ENCODE measurements at regions not wholly inside any gene's neighbourhood (a gene's known extent, or its start where the extent isn't known, plus 50 kb on each side); places are given as distances from the start of the nearest gene placed in this dataset.

DNA sequence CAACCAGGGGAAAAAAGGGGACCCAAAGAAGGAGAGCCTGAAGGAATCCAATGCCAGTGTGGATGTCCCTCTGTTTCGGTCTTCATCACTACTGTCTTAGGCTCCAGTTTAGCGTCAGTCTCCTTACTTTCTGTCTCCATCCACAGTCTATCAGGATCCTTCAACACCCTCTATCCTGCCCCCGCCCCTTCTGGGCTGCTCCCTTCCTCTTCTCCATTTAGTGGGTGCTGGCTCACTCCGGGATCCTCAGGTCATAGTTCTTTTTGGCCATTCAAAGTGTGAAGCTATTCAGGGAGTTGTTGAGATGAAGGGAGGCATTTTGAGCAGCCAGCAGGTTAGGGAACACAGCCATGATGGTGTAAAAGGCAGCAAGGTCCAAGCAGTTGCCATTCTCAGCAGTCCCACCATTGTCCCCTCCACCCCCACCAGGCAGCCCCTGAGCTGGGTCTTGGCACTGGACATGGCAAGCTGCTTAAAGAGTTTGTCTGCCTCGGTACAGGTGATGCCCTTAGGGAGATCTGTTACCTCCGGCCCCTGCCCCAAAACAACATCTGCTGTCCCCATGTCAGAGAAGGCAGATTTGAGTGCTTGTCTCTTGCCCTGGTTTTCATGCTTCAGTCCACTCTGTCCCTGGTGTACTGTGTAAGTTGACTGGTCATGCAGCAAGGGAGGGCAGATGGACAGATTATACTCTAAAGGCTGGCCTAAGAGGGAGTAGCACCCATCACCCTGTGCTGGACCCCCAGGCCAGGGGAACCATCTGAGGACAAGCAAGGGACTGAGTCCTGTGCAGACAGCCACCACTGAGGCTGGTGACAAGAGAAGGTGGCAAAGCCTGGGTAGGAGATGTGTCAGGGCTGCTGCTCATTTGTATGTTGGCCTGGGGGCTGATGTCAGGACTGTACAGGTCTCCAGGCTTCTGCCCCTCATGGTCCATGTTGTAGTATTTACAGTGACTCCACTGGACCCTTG is 842.0 kb downstream of the HACE1 start:
- H3K4me3 Mint-ChIP-seq: no peak overlapping the region
- no peaks in the 10 kb centered on the region for H3K36me3 Mint-ChIP-seq (ENCODE audit: low read depth)
- no peak overlapping the region for H3K27ac Mint-ChIP-seq
- H3K27me3 Mint-ChIP-seq (ENCODE audit: low read depth): no peaks in the 10 kb centered on the region
- H3K9me3 Mint-ChIP-seq: no peaks in the 10 kb centered on the region
- no peaks in the 10 kb centered on the region for H3K4me1 Mint-ChIP-seq (ENCODE audit: low read depth)

DNA sequence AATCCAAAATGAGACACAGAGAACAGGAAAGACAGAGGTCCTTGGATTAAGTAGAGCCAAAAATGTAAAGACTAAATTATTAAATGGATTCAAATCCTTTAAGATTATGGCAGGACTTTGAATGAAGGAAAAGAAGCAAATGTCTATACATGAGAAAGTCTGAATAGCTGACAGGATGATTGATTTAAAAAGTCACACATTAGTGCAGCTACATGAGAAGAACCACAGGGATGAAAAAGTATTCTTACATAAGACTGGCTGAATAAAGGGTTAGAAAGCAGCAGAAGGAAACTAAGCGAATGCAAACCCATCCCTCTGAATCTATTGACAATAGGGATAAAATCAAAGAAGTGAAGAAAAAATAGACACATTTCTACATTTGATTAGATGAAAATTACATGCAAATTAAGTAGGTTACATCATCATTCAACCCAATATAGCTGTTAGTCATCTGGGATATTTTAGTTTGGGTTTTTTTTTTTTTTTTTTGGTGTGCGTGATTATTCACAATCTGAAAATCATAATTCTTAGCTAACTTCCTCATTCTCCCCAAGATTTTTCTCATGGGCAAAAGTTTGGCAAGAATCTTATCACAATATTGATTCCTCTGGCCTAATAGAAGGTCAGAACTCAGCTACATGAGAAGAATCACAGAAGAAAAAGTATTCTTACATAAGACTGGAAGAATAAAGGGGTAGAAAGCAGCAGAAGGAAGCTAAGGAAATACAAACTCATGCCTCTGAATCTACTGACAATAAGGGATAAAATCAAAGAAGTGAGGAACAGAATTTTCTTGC is 845.4 kb downstream of the HACE1 start:
- Mint-ChIP-seq H3K4me3 (no peak overlapping the region), H3K27me3 (ENCODE audit: low read depth) (no peaks in the 10 kb centered on the region), H3K4me1 (ENCODE audit: low read depth) (no peaks in the 10 kb centered on the region), H3K9me3 (no peaks in the 10 kb centered on the region), H3K27ac (no peak overlapping the region), H3K36me3 (ENCODE audit: low read depth) (no peaks in the 10 kb centered on the region)

DNA sequence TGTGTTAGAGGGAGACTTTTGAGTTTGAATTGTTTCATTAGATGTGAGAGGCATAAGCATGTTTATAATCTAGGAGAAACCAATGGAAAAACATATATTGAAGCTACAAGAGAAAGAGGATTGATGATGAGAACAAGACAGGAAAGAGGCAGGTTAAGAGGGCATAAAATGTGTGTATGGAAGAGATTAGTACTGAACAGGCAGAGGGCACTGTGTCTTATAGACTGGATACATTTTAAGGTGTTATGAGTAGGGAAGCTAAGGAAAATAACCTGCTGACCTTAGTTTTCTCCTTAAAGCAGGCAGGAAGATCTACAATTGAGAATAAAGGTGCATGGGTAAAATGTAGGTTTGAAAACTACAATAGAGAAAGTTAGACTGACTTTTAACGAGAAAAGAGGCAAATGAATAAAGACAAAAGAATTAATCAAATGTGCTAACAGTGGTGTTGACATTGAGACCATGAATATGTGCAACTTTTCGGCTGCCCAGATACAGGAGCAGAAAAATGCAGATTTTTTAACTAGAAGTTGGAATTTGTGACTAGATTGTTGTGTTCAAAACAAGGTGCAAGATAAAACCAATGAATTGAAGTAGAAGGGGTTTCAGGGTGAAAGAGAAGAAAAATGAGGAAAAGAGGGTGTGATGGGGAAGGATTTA is 846.3 kb downstream of the HACE1 start:
- H3K9me3 Mint-ChIP-seq: no peaks in the 10 kb centered on the region
- no peaks in the 10 kb centered on the region for H3K36me3 Mint-ChIP-seq (ENCODE audit: low read depth)
- no peaks in the 10 kb centered on the region for H3K4me1 Mint-ChIP-seq (ENCODE audit: low read depth)
- H3K27me3 Mint-ChIP-seq (ENCODE audit: low read depth): no peaks in the 10 kb centered on the region
- H3K27ac Mint-ChIP-seq: no peak overlapping the region
- no peak overlapping the region for H3K4me3 Mint-ChIP-seq

DNA sequence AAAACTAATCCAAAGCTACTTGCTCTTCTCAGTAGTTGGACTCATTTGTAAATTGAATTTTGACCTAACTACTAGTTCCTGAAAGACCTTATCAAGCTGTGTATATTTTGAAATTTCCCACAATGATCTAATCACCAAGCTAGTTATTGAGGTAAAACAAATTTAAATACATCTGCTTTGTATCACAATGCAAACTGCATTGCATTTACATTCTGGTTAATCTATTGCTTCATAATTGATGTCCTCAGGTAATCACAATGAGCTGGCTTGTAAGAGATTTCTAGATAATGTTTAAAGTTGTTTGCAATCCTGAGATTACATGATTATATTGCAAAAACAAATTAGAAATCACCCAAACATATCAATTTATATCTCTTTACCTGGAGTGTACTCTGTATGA is 848.8 kb downstream of the HACE1 start:
- Mint-ChIP-seq H3K27ac (no peak overlapping the region), H3K4me1 (ENCODE audit: low read depth) (no peaks in the 10 kb centered on the region), H3K4me3 (no peak overlapping the region), H3K27me3 (ENCODE audit: low read depth) (no peaks in the 10 kb centered on the region), H3K9me3 (no peaks in the 10 kb centered on the region), H3K36me3 (ENCODE audit: low read depth) (no peaks in the 10 kb centered on the region)

DNA sequence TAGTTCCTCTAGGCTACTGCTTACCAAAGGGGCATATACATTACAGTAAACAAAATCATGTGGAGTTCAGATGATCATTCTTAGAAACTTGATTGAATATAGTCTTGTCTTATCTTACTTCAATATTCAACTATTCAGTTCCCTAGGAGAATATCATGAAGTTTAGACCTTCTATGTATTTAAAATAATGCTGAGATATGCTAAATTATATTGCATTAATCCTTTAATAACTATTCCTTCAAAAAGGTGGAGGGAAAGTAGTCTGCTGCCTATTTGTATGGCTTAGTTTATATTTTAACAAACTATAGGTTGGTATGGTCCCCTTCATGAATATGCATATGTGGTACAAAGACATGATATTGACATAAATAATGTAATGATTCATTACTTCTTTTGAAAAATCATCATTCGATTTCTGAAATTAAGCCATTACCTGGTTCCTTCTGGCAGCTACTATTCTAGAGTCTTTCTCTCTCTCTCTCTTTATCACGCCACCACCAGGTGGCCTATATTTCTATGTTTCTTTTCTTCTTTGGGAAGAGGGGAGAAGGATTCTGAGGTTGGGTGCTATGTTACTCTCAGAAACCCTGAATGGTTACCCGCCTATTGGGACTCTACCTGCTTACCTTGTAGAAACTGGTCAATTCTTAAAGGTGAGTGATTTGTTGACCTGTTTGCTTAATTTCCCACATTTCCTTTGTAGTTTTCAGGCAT is 855.8 kb downstream of the HACE1 start:
- no peaks in the 10 kb centered on the region for H3K36me3 Mint-ChIP-seq (ENCODE audit: low read depth)
- no peak overlapping the region for H3K27ac Mint-ChIP-seq
- H3K27me3 Mint-ChIP-seq (ENCODE audit: low read depth): no peaks in the 10 kb centered on the region
- no peaks in the 10 kb centered on the region for H3K9me3 Mint-ChIP-seq
- no peak overlapping the region for H3K4me3 Mint-ChIP-seq
- no peaks in the 10 kb centered on the region for H3K4me1 Mint-ChIP-seq (ENCODE audit: low read depth)

DNA sequence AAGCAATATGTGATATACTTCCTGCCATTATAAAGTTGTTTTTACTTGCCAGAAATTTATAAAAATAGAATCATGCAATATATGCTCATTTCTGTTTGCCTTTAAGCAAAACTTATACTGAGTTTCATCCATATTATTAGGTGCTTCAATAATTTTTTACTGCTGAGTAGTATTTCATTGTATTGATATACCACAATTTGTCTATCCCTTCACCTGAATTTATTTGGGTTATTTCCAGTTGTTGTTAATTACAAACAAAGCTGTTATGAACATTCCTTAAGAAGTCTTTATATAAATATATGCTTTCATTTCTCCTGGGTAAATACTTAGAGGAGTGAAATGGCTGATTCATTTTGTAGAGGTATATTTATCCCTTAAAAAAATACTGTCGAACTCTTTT is 864.1 kb downstream of the HACE1 start:
- no peak overlapping the region for H3K4me3 Mint-ChIP-seq
- no peak overlapping the region for H3K27ac Mint-ChIP-seq
- no peaks in the 10 kb centered on the region for H3K9me3 Mint-ChIP-seq
- no peaks in the 10 kb centered on the region for H3K4me1 Mint-ChIP-seq (ENCODE audit: low read depth)
- no peaks in the 10 kb centered on the region for H3K36me3 Mint-ChIP-seq (ENCODE audit: low read depth)
- no peaks in the 10 kb centered on the region for H3K27me3 Mint-ChIP-seq (ENCODE audit: low read depth)

DNA sequence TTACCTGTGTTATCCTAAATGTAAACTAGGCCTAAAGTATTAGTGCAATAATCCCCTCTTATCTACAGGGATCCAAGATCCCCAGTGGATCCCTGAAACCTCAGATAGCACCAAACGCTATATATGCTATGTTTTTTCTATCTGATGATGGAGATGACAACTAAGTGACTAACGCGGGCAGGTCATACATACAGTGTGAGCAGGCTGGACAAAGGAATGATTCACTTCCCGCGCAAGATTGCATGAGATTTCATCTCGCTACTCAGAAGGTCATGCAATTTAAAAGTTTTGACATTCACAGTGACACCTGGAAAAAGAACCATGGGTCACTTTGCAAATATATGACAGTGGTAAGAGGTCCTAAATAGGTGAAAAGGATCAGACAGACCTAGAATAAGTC is 875.9 kb downstream of the HACE1 start:
- Mint-ChIP-seq H3K27ac (no peak overlapping the region), H3K27me3 (ENCODE audit: low read depth) (no peaks in the 10 kb centered on the region), H3K4me3 (no peak overlapping the region), H3K4me1 (ENCODE audit: low read depth) (no peaks in the 10 kb centered on the region), H3K36me3 (ENCODE audit: low read depth) (no peaks in the 10 kb centered on the region), H3K9me3 (no peaks in the 10 kb centered on the region)

DNA sequence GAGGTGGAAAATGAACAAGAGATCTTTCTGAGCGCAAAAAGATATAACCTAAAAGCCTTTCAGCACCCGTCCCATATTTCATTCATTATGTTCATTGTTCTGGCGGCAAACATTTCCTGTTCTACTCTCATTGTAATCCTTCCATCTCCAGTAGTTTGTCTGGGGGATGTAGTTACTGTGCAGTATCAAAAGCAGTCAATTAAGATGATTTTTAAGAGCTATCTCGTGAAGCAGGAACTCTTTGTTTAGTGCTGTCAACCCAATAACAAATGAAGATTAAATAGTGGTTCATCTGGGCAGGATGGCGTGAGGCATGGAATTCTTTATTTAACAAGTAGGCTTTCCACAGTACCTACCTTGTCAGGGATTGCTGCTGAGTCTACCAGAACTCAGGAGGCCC is 876.7 kb downstream of the HACE1 start:
- Mint-ChIP-seq H3K27ac (no peak overlapping the region), H3K36me3 (ENCODE audit: low read depth) (no peaks in the 10 kb centered on the region), H3K4me3 (no peak overlapping the region), H3K9me3 (no peaks in the 10 kb centered on the region), H3K4me1 (ENCODE audit: low read depth) (no peaks in the 10 kb centered on the region), H3K27me3 (ENCODE audit: low read depth) (no peaks in the 10 kb centered on the region)

DNA sequence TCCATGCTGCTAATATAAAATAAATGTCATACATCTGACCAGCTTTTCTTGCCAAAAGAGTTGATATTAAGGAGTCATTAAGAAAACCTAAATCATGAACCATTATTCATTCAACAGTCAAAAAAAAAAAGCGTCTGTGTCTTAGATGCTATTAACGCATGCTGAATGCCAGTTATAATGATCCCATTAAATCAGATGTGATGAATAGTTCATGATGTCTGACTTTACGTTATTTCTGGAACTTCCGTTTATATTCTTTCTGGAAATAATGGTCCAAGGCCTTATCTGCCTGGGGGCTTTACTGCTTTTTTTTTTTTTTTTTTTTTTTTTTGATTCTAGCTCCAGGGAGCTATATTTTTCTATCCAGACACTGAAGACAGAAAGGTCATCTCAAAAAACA is 877.1 kb downstream of the HACE1 start:
- H3K4me1 Mint-ChIP-seq (ENCODE audit: low read depth): no peaks in the 10 kb centered on the region
- H3K27ac Mint-ChIP-seq: no peak overlapping the region
- no peak overlapping the region for H3K4me3 Mint-ChIP-seq
- no peaks in the 10 kb centered on the region for H3K27me3 Mint-ChIP-seq (ENCODE audit: low read depth)
- H3K9me3 Mint-ChIP-seq: no peaks in the 10 kb centered on the region
- H3K36me3 Mint-ChIP-seq (ENCODE audit: low read depth): no peaks in the 10 kb centered on the region

DNA sequence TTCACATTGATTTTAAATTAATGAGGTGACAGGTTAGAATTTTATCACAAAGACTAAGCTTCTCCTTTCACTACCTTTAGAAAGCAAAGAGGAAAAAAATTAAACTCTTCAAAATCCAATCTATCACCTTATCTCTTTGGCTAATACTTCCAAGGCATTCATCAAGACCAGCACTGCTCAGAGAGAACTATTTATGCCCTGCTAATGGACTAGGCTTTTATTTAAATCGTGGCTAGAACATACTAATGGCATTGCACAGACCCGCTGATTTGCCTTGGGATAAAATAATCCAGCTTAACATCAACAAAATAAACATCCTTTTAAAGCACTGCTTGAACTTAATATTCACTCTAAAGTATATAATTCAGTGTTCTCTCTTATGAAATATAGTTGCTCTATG is 880.4 kb downstream of the HACE1 start:
- Mint-ChIP-seq H3K4me3 (no peak overlapping the region), H3K27me3 (ENCODE audit: low read depth) (no peaks in the 10 kb centered on the region), H3K36me3 (ENCODE audit: low read depth) (no peaks in the 10 kb centered on the region), H3K9me3 (no peaks in the 10 kb centered on the region), H3K4me1 (ENCODE audit: low read depth) (no peaks in the 10 kb centered on the region), H3K27ac (no peak overlapping the region)

DNA sequence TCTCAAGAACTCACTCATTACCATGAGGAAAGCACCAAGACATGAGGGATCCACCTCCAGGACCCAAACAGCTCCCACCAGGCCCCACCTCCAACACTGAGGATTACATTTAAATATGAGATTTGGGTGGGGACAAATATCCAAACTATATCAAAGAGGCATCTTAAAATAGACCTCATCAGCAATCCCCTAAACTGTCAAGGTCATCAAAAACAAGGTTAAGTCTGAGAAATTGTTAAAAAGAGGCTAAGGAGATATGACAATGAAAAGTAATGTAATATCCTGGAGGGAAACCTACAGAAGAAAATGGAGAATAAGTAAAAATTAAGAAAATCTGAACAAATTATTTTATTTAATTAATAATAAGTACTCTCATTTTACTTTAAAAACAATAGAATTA is 922.3 kb downstream of the HACE1 start:
- H3K27me3 Mint-ChIP-seq (ENCODE audit: low read depth): no peaks in the 10 kb centered on the region
- H3K4me1 Mint-ChIP-seq (ENCODE audit: low read depth): no peaks in the 10 kb centered on the region
- H3K36me3 Mint-ChIP-seq (ENCODE audit: low read depth): no peaks in the 10 kb centered on the region
- no peak overlapping the region for H3K4me3 Mint-ChIP-seq
- H3K27ac Mint-ChIP-seq: no peak overlapping the region
- H3K9me3 Mint-ChIP-seq: no peaks in the 10 kb centered on the region

DNA sequence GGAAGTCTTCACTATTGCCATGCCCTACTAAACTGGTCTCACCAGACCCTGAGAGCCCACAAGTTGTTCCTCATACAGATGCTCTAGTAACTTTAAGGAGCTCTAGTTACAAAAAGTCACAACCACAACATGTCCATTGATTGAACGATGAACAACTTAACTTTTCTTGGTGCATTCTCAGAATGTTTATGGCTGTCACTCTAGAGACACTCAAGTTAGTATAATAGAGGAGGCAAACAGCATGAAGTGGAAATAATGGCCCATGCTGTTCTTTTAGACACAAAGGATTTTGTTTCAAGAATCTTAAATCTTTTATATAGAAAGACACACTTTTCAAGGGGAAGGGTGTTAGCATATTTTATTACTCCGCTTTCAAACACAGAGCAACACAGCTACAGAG is 934.4 kb downstream of the HACE1 start:
- Mint-ChIP-seq H3K4me1 (ENCODE audit: low read depth) (no peaks in the 10 kb centered on the region), H3K27ac (no peak overlapping the region), H3K9me3 (peaks cover 3% of the 10 kb centered on the region), H3K4me3 (no peak overlapping the region), H3K27me3 (ENCODE audit: low read depth) (no peaks in the 10 kb centered on the region), H3K36me3 (ENCODE audit: low read depth) (no peaks in the 10 kb centered on the region)

DNA sequence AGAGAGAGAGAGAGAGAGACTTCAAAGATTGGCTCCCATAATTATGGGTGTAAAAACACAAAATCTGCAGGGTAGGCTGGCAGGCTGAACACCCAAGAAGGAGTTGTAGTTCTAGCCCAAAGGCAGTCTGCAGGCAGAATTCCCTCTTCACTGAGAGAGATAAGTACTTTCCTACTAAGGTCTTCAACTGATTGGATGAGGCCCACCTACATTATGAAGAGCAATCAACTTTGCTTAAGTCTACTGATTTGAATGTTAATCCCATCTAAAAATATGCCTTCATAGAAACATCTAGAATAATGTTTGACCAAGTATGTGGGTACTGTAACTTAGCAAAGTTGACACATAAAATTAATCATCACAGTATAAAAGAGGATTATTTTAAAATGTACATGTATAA is 949.7 kb downstream of the HACE1 start:
- Mint-ChIP-seq H3K4me3 (no peak overlapping the region), H3K36me3 (ENCODE audit: low read depth) (no peaks in the 10 kb centered on the region), H3K9me3 (no peaks in the 10 kb centered on the region), H3K27me3 (ENCODE audit: low read depth) (no peaks in the 10 kb centered on the region), H3K4me1 (ENCODE audit: low read depth) (no peaks in the 10 kb centered on the region), H3K27ac (no peak overlapping the region)

DNA sequence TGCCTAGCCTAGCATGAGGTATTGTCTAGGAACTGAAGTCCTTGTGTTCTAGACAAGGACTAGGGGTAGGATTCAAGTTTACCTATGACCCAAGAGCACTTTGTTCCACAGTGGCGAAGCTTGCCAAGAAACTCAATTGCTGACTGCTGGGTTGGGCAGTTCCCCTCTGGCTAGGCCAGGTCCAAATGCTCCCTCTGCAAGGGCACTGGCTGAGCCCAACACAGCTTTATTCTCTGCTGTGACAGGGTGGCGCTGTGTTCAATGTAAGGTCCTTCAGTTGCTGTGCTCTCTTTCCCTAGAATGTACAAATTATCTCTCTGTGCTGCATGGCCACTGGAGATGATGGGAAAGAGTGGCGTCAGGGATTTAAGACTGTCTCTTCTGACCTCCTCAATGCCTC is 950.8 kb downstream of the HACE1 start:
- Mint-ChIP-seq H3K36me3 (ENCODE audit: low read depth) (no peaks in the 10 kb centered on the region), H3K27ac (no peak overlapping the region), H3K4me3 (no peak overlapping the region), H3K4me1 (ENCODE audit: low read depth) (no peaks in the 10 kb centered on the region), H3K27me3 (ENCODE audit: low read depth) (no peaks in the 10 kb centered on the region), H3K9me3 (no peaks in the 10 kb centered on the region)

Data from T-helper 1 cell treated with Interleukin-12 subunit alpha and Interleukin-12 subunit beta and Interleukin-4 antibody, amounts not matched to agents 30 μg/mL and 1 μg/mL, for 36 hours (primary cell).